ENCODE measurements at regions not wholly inside any gene's neighbourhood (a gene's known extent, or its start where the extent isn't known, plus 50 kb on each side); places are given as distances from the start of the nearest gene placed in this dataset.
"Not testable (repeated sequence)": the region's sequence is repeated elsewhere in the genome, so short reads cannot be mapped to it uniquely, and the experiment has no call there.

- TF ChIP-seq, protein P1, sequence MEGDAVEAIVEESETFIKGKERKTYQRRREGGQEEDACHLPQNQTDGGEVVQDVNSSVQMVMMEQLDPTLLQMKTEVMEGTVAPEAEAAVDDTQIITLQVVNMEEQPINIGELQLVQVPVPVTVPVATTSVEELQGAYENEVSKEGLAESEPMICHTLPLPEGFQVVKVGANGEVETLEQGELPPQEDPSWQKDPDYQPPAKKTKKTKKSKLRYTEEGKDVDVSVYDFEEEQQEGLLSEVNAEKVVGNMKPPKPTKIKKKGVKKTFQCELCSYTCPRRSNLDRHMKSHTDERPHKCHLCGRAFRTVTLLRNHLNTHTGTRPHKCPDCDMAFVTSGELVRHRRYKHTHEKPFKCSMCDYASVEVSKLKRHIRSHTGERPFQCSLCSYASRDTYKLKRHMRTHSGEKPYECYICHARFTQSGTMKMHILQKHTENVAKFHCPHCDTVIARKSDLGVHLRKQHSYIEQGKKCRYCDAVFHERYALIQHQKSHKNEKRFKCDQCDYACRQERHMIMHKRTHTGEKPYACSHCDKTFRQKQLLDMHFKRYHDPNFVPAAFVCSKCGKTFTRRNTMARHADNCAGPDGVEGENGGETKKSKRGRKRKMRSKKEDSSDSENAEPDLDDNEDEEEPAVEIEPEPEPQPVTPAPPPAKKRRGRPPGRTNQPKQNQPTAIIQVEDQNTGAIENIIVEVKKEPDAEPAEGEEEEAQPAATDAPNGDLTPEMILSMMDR (IDR thresholded peaks at IDR 0.05) = not testable (repeated sequence)
- TF ChIP-seq POLR2AphosphoS5 (IDR thresholded peaks at IDR 0.05); EP300 (IDR thresholded peaks at IDR 0.05); POLR2A (IDR thresholded peaks at IDR 0.05; ENCODE audit: low read depth): not testable (repeated sequence)
Observed at GRCh38 chr11:89562731-89563130, 71.6 kb upstream of the NOX4 start.

Data from esophagus muscularis mucosa (tissue), 4 donors.